Activated T-helper 17 cell treated with anti-CD3 and anti-CD28 coated beads, Interleukin-2, amount 50 U/mL, for 72 hours (primary cell): ENCODE measurements at regions not wholly inside any gene's neighbourhood (a gene's known extent, or its start where the extent isn't known, plus 50 kb on each side); places are given as distances from the start of the nearest gene placed in this dataset.

ENCODE experiments used
- ATAC-seq: fragments of 150-1000 bp; cut with Tn5 transposase; replicated peaks from 2 replicates; pipeline ENCODE4 v1.10.0; 2021; ENCODE audit warnings: mild to moderate bottlenecking, moderate library complexity
- H3K27ac Mint-ChIP-seq: one replicate; pipeline ENCODE4 v1.8.0; 2022; ENCODE audit warnings: mixed read lengths
- H3K27me3 Mint-ChIP-seq: one replicate; pipeline ENCODE4 v1.8.0; 2022; ENCODE audit warnings: mixed read lengths
- H3K36me3 Mint-ChIP-seq: one replicate; pipeline ENCODE4 v1.8.0; 2022; ENCODE audit warnings: low read depth, mild to moderate bottlenecking, mixed read lengths
- H3K4me1 Mint-ChIP-seq: one replicate; pipeline ENCODE4 v1.8.0; 2022; ENCODE audit warnings: mixed read lengths
- H3K4me3 Mint-ChIP-seq: one replicate; pipeline ENCODE4 v1.8.0; 2022; ENCODE audit warnings: mild to moderate bottlenecking, mixed read lengths
- H3K9me3 Mint-ChIP-seq: one replicate; pipeline ENCODE4 v1.8.0; 2022; ENCODE audit warnings: mixed read lengths

DNA sequence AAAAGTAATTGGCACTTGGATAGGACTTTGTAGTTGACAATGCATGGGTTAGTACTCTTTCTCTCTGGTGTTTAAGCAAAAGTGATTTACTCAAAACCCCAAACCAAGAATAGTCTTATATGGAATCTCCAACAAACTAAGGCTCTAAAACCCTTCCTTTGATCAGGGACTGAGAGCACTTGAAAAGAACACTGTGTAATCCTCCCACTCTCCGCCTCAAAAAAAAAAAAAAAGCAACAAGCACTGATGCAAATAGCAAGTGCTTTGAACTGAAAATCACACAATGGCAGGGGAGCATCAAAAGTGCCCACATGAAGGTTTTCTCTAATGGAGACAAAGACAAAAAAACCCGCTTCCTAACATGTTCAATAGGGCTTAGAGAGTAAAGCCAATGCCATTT is 467.9 kb upstream of the AUTS2 start:
- H3K27me3 Mint-ChIP-seq: no peaks in the 10 kb centered on the region
- no peak overlapping the region for H3K4me3 Mint-ChIP-seq
- H3K36me3 Mint-ChIP-seq: no peaks in the 10 kb centered on the region
- ATAC-seq: no peak
- no peak overlapping the region for H3K27ac Mint-ChIP-seq
- H3K9me3 Mint-ChIP-seq: peaks cover 26% of the 10 kb centered on the region
- no peaks in the 10 kb centered on the region for H3K4me1 Mint-ChIP-seq

GRCh38 chr7:69134316-69134715 is 464.0 kb upstream of the AUTS2 start:
- Mint-ChIP-seq H3K27me3 (peaks cover 3% of the 10 kb centered on the region), H3K27ac (no peak overlapping the region), H3K4me1 (no peaks in the 10 kb centered on the region), H3K4me3 (no peak overlapping the region), H3K36me3 (no peaks in the 10 kb centered on the region), H3K9me3 (peaks cover 37% of the 10 kb centered on the region)
- ATAC-seq: no peak

DNA sequence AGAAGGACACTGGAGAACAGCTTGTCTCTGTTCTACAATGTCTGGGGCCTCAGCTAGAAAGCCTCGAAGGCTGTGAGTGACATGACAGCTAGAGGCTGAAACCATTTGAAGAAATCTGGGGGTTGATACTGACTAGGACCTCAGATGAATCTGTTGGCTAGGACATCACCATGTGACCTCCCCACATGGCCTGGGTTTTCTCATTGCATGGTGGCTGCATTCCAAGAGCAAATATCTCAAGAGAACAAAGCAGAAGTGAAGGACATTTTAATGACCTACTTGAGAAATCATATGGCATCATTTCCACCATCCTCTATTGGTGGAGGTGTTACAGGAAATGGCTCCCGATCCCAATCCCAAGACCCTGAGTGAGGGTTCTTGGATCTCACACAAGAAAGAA is 450.6 kb upstream of the AUTS2 start:
- no peak for ATAC-seq
- H3K4me1 Mint-ChIP-seq: no peaks in the 10 kb centered on the region
- H3K27me3 Mint-ChIP-seq: no peaks in the 10 kb centered on the region
- H3K27ac Mint-ChIP-seq: no peak overlapping the region
- H3K36me3 Mint-ChIP-seq: no peaks in the 10 kb centered on the region
- H3K4me3 Mint-ChIP-seq: no peak overlapping the region
- peaks cover 12% of the 10 kb centered on the region for H3K9me3 Mint-ChIP-seq

DNA sequence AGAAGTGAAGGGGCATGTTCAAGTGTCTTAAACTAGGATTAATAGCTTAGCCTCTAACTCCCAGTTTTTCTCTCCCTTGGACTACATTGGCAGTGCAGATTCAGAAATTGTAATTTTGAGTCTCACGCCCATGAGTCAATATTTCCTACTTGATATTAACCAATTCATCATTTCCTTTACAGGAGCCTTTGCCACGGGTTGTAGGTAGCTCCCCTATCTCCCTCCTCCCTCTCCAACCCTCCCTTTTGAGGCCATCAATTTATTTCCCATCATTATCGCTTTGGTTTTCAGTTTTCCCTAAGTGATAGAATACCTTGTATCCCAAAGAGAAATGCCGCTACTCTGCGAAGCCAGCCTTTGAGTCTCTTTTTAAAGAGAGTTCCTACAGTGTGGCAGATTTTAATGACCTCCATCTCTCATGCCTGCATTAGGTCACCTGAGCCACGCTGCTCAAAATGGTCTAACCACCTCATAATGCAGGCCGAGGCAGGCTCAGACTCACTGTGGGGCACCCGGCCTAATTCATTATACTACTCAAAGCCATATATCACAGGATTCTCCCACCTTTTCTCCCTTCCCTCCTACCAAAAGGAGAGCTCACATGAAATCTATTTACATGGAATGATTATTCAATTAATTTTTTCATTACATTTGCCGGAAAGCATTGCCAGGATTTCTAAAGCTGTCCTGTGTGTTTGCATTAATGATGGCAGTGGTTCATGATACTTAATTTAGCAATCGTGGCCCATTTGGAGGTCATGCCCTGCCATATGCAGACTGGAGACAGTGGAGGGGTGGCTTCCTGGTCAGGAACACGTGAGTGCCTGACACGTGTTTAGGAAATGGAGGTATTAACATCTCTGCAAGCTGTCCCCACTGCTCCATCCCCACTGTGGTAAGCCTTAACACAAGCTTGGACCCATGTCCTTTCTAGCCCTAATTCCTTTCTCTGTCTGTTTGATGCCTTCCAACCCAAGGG is 448.2 kb upstream of the AUTS2 start:
- H3K36me3 Mint-ChIP-seq: no peaks in the 10 kb centered on the region
- H3K27me3 Mint-ChIP-seq: no peaks in the 10 kb centered on the region
- H3K27ac Mint-ChIP-seq: no peak overlapping the region
- no peaks in the 10 kb centered on the region for H3K4me1 Mint-ChIP-seq
- no peak overlapping the region for H3K4me3 Mint-ChIP-seq
- ATAC-seq: no peak
- H3K9me3 Mint-ChIP-seq: peaks cover 17% of the 10 kb centered on the region

DNA sequence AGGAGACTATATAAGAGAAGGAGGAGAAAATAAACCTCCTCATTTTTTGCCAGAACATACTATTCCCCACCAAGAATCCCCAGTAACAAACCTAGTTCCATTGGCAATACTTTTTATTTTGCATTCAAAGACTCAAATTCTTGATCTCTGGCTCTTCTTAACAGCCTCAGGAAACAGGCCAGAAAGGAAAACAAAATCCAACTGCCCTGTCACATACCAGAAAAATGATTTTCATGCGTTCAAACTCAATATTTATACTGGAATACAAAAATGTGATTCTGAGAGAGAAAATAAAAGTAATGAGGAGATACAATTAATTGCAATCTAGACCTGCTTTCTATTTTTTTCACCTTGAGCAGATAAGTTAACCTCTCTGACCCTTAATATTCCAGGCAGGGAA is 435.9 kb upstream of the AUTS2 start:
- peaks cover 12% of the 10 kb centered on the region for H3K9me3 Mint-ChIP-seq
- H3K27me3 Mint-ChIP-seq: no peaks in the 10 kb centered on the region
- ATAC-seq: no peak
- H3K36me3 Mint-ChIP-seq: no peaks in the 10 kb centered on the region
- no peak overlapping the region for H3K4me3 Mint-ChIP-seq
- H3K27ac Mint-ChIP-seq: no peak overlapping the region
- no peaks in the 10 kb centered on the region for H3K4me1 Mint-ChIP-seq

GRCh38 chr7:69162931-69163670 is 435.2 kb upstream of the AUTS2 start:
- Mint-ChIP-seq H3K36me3 (no peaks in the 10 kb centered on the region), H3K27ac (no peak overlapping the region), H3K9me3 (peaks cover 8% of the 10 kb centered on the region), H3K27me3 (no peaks in the 10 kb centered on the region), H3K4me1 (no peaks in the 10 kb centered on the region), H3K4me3 (no peak overlapping the region)
- ATAC-seq: no peak

GRCh38 chr7:69166979-69167516 is 431.2 kb upstream of the AUTS2 start:
- Mint-ChIP-seq H3K9me3 (peaks cover 4% of the 10 kb centered on the region), H3K27ac (no peak overlapping the region), H3K36me3 (no peaks in the 10 kb centered on the region), H3K4me1 (no peaks in the 10 kb centered on the region), H3K4me3 (no peak overlapping the region), H3K27me3 (no peaks in the 10 kb centered on the region)
- no peak for ATAC-seq

GRCh38 chr7:69169386-69169785 is 428.9 kb upstream of the AUTS2 start:
- Mint-ChIP-seq H3K9me3 (no peaks in the 10 kb centered on the region), H3K4me1 (no peaks in the 10 kb centered on the region), H3K36me3 (no peaks in the 10 kb centered on the region), H3K4me3 (no peak overlapping the region), H3K27ac (no peak overlapping the region), H3K27me3 (no peaks in the 10 kb centered on the region)
- no peak for ATAC-seq

DNA sequence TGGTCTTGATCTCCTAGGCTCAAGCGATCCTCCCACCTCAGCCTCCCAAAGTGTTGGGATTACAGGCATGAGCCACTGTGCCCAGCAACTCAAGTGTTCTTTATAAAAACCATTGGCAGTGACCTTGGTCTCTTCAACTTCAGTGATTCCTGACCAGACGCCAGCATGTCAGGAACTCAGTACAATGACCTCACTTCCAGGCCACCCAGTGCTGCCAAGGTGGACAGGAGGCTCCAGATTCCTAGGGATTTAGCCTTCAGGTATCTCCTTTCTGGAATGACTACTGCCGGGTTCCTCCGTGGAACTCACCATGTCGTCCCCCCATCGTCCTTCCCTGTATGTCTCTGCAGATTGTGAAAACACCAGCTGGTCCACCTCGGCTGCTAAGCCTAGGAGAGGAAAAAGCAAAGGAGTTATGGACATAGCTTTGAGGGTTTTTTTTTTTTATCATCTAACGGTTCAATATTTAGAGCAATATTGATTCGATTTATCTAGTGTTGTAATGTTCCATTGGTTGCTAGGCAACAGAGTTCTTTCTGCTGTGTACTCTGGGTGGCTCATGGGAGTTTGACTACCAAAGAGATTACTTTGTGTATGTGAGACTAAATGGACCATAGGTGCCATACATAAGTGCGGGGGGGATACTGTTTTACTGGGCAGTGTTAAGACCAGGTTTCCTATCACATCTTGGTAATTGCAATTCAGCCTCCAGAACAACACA is 425.8 kb upstream of the AUTS2 start:
- no peaks in the 10 kb centered on the region for H3K4me1 Mint-ChIP-seq
- no peaks in the 10 kb centered on the region for H3K9me3 Mint-ChIP-seq
- H3K27me3 Mint-ChIP-seq: no peaks in the 10 kb centered on the region
- no peak overlapping the region for H3K4me3 Mint-ChIP-seq
- no peak overlapping the region for H3K27ac Mint-ChIP-seq
- no peak for ATAC-seq
- H3K36me3 Mint-ChIP-seq: no peaks in the 10 kb centered on the region

- H3K4me3 Mint-ChIP-seq: no peak overlapping the region
- H3K4me1 Mint-ChIP-seq: no peaks in the 10 kb centered on the region
- peaks cover 2% of the 10 kb centered on the region for H3K9me3 Mint-ChIP-seq
- H3K36me3 Mint-ChIP-seq: no peaks in the 10 kb centered on the region
- H3K27me3 Mint-ChIP-seq: no peaks in the 10 kb centered on the region
- ATAC-seq: no peak
- no peak overlapping the region for H3K27ac Mint-ChIP-seq
These were observed 424.9 kb upstream of the AUTS2 start for GRCh38 chr7:69173341-69173740.

GRCh38 chr7:69173846-69174245 is 424.4 kb upstream of the AUTS2 start:
- no peak for ATAC-seq
- no peaks in the 10 kb centered on the region for H3K27me3 Mint-ChIP-seq
- no peaks in the 10 kb centered on the region for H3K36me3 Mint-ChIP-seq
- peaks cover 4% of the 10 kb centered on the region for H3K9me3 Mint-ChIP-seq
- H3K4me3 Mint-ChIP-seq: no peak overlapping the region
- H3K27ac Mint-ChIP-seq: no peak overlapping the region
- no peaks in the 10 kb centered on the region for H3K4me1 Mint-ChIP-seq

DNA sequence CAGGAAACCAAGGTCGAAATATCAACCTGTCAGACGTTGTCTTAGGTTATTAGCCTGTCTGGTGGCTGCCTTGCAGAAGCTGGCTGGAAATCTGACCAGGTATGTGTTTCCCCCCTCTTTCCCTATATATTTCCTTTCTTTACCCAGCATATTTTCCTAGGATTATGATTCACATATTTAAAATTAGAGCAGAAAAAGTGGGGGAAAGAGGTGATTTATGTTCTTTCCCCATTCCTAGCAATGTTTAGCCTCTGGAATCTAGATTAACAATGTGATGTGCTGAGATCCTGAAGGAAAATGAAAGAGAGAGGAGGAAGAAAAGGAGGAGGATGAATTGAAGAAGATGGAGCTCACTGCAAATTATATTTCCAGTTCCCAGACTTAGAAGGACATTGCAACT is 421.4 kb upstream of the AUTS2 start:
- no peaks in the 10 kb centered on the region for H3K4me1 Mint-ChIP-seq
- H3K27ac Mint-ChIP-seq: no peak overlapping the region
- H3K4me3 Mint-ChIP-seq: no peak overlapping the region
- H3K9me3 Mint-ChIP-seq: peaks cover 4% of the 10 kb centered on the region
- H3K36me3 Mint-ChIP-seq: no peaks in the 10 kb centered on the region
- no peak for ATAC-seq
- no peaks in the 10 kb centered on the region for H3K27me3 Mint-ChIP-seq

DNA sequence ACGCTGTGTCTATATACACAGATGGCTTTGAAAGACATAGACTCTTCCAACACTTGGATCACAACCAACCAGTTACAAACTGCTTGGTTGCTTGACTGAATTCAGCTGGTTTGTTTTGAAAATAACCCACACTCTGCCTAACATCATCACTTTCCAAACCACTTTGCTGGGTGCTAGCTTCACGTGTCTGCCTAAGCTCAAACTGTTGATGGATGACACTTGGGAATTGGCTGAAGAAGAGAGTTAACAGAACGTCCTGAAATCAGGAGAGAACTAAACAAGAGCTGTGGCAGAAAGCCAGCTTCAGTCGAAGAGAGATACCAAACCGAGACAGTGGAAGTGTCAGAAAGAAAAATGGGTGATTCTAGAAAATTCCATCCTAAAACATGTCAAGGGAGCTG is 420.8 kb upstream of the AUTS2 start:
- Mint-ChIP-seq H3K27me3 (no peaks in the 10 kb centered on the region), H3K27ac (no peak overlapping the region), H3K36me3 (no peaks in the 10 kb centered on the region), H3K9me3 (peaks cover 5% of the 10 kb centered on the region), H3K4me1 (no peaks in the 10 kb centered on the region), H3K4me3 (no peak overlapping the region)
- no peak for ATAC-seq

DNA sequence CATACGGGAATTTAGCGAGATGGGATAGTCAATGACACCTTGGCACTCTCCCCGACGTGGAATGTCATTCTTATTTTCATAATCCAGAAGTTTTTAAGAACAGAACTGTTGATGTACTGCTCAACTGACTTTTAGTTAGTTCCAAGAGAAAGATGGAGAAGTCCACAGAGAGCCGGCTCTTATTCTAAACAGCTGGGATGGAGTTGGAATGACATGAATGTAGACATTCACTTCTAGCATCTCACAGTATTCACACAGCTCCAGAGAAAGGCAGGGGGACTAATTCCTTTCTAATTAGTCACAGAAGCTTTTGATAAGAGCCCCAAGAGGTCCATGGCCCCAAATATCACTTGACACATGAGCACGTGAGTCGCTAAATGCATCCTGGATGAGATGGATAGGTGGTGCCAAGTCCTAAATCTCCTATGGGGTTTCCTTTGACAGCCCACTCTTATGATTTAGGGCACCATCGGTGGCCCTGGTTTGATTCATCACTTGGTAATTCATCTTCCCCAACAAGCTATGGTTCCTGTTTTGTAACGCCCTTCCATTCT is 420.3 kb upstream of the AUTS2 start:
- no peaks in the 10 kb centered on the region for H3K27me3 Mint-ChIP-seq
- ATAC-seq: no peak
- H3K9me3 Mint-ChIP-seq: peaks cover 9% of the 10 kb centered on the region
- no peak overlapping the region for H3K4me3 Mint-ChIP-seq
- no peak overlapping the region for H3K27ac Mint-ChIP-seq
- no peaks in the 10 kb centered on the region for H3K4me1 Mint-ChIP-seq
- H3K36me3 Mint-ChIP-seq: no peaks in the 10 kb centered on the region
